Skin of body (tissue), 1 donor: ENCODE measurements at regions not wholly inside any gene's neighbourhood (a gene's known extent, or its start where the extent isn't known, plus 50 kb on each side); places are given as distances from the start of the nearest gene placed in this dataset.

ENCODE experiments used
- DNase-seq: peaks from one replicate; lab custom pipeline; 2025; lab: John Stamatoyannopoulos, UW

- DNase-seq = no peak
Observed at GRCh38 chr13:31081316-31081715, 80.4 kb downstream of the HSPH1 start.

DNA sequence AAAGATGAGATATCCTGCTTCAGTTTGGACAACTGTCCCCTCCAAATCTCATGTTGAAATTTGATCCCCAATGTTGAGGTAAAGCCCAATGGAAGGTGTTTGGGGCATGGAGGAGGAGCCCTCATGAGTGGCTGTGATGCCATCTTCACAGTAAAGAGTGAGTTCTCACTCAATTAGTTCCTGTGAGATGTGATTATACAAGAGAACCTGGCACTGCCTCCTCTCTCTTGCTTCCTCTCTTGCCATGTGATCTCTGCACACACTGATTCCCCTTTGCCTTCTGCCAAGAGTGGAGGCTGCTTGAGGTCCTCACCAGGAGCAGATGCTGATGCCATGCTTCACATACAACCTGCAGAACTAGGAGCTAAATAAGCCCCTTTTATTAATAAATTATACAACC lies 86.9 kb downstream of the HSPH1 start:
- DNase-seq = no peak

DNA sequence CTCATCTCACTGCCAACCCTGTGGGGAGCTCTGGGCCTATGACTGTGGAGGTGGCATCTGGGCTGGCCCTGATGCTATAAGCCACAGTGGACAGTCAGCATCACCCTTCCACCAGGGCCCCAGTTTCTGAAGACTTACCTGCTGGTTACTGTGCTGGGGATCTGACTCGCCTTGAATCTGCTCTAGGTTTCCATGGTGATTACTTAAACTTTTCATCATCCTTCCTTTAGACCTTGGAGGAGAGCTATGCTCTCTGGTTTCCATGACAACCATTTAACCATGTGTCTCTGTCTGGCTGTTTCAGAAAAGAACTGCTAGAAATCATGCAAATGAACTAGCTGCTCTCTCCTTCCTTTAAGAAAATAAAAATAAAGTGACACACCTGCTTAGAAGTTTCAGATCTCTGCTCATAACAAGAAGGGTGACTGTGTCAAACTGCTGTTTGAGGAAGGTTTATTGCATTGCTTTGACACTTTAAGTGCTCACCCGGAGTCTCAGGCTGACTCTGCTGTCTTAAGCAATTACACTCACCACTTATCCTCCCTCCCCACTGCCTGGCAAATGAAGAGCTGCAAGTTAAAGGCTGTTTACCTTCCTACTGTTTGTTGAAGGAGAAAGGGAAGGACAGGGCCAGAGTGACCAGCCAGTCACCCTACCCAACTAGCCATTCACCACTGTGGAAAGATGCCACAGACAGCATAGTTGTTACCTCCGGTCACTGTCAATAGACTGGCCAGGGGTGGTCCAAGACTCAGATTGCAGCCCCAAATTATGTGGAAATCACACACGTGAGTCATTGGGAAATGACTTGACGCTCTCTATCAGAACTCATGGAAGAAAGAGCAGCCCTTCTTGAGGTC lies 87.6 kb downstream of the HSPH1 start:
- DNase-seq = no peak

- no peak for DNase-seq
Observed at GRCh38 chr13:31072041-31072440, 89.7 kb downstream of the HSPH1 start.

- no peak for DNase-seq
Observed at GRCh38 chr13:31069808-31070534, 91.7 kb downstream of the HSPH1 start.

- no peak for DNase-seq
Observed at GRCh38 chr13:31068119-31068423, 93.6 kb downstream of the HSPH1 start.

DNA sequence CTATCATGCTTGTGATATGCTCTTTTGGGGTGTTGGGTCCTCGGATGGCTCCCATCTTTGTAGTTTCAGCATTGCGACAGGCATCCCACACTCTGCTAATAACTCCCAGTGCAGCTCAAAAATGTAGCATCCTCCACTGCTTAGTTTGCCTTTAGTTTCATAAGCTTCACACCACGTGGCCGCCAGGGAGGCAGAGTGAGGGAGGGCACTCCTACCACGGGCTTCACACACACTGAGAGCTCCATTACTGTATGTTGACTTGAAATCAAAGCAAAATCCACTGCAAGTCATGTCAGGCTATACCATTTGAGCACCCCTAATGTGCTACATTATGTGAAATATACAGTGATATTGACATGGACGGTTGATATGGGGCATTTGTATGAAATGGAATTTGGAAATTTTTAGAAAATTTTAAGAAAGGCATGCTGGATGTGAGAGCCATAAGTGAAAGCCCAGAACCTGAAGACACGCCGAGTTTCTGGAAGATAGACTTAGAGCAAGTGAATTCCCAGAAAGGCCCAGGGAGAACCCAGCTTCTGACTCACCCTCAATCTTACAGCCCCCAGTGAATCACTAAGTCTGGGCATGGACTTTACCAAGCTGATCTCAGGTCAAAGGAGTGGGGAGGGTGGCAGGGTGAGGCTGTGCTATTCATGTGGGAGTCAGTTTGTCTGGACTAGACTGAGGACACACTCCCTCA lies 94.1 kb downstream of the HSPH1 start:
- no peak for DNase-seq

DNA sequence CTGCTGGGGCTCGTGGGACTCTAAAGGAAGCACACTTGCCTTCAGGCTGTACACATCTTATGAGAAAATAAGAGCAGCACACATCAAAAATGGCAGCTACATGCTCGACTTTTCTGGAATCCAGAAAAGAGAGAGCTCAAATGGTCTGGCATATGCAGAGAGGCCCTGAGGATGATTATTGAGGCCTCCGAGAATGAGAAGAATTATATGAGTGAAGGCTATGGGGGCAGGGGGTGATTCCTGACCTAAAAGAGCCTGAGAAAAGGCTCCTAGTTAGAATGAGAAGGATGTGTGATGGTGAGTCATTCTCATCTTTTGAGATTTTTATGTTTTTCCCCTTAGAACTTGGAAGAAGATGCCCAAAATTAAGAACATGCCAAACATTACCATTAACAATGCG lies 97.1 kb downstream of the HSPH1 start:
- no peak for DNase-seq

DNA sequence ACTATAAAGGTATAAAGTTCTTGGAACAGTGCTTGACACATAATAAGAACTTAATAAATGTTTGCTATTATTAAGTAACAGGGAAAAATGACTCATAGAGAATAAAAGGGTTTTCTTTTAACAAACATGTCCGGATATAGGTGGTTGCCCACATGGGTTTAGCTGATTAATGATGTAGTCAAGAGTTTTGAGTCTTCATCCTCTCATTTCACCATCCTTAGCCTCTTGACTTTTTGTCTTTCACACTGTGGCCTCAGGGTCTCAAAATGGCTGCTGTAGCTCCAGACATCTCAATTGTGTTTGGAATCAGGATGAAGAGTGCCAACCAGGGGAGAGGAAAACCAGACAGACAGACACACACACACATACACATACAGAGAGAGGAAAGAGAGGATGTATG lies 97.9 kb downstream of the HSPH1 start:
- DNase-seq = no peak

GRCh38 chr13:31060655-31061054 lies 101.0 kb downstream of the HSPH1 start:
- DNase-seq = no peak

- no peak for DNase-seq
Observed at GRCh38 chr13:31060220-31060619, 101.5 kb downstream of the HSPH1 start.

DNA sequence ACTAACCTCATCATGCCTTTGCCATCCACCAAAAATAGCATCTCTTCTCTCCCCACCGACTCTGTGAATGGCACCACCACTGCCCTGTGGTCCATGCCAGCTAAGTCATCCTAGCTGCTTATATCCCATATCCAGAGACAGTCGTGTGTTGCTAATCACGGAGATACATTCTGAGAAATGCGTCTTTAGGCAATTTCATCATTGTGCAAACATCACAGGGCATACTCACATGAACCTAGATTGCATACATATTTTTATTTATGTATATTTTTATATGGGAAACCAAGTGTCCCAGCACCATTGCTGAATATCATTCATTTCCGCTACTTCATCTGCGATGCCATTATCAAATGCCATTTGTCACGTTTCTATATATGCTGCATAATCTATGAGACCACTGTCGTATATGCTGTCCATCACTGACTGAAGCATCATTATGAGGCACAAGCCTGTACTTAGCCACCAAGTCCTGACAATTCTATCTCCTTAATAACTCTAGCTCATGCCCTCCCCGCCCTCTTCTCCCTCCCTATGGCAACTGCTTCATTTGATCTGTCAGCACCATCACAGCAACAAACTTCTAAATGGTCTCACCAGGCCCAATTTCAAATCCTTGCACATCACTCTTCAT lies 104.2 kb downstream of the HSPH1 start:
- no peak for DNase-seq

DNA sequence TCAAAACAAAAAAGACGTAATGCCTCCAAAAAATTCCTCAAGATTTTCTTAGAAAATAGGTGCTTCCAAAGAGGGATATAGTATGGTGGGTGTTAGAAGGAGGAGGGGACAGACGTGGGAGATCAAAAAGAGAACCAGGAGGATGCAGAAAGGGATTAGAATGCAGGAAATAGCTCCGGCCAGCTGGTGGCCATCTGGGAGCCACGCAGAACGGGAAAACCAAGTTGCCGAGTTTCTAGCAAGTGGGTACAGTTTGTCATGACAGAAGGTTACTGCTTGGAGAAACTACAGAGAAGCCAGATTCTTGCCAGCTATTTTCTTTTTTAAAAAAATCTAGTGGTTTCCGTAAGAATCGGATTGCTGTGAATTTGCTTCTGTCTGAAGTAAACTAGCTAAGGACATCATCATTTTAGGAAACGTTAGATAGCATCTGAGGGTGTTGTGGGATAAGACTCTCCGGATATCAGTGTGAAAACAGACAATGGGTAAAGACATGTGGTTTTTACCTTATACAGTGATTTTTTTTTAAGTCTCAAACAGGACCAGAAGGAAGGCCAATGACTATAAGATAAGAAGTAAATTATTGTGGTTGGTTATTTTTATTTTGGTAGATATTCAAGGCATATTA lies 104.9 kb downstream of the HSPH1 start:
- no peak for DNase-seq

GRCh38 chr13:31055589-31055988 lies 106.1 kb downstream of the HSPH1 start:
- no peak for DNase-seq

GRCh38 chr13:31054632-31055031 lies 107.1 kb downstream of the HSPH1 start:
- no peak for DNase-seq

- DNase-seq = no peak
Observed at GRCh38 chr13:31053896-31054295, 107.8 kb downstream of the HSPH1 start.

DNA sequence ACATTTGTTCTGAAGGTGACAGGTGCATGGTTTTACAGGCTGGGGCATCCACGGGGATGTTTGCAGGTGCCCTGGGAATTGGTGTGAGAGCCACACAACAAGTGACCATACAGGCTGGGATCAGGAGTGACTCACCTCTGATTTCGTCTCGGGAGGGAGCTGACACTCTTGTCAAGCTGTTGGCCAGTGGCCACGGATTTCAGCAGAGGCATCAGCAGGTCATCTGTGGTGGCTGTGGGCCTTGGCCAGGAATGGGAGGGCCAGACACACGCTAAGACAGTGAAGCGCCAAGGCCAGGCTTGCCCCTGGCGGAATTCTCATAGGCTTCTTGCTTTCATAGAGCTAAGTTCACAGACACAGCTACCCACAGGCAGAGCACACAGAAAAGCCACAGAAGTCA lies 108.6 kb downstream of the HSPH1 start:
- no peak for DNase-seq

- no peak for DNase-seq
Observed at GRCh38 chr13:31052478-31052877, 109.2 kb downstream of the HSPH1 start.

GRCh38 chr13:31051999-31052398 lies 109.7 kb downstream of the HSPH1 start:
- no peak for DNase-seq

DNA sequence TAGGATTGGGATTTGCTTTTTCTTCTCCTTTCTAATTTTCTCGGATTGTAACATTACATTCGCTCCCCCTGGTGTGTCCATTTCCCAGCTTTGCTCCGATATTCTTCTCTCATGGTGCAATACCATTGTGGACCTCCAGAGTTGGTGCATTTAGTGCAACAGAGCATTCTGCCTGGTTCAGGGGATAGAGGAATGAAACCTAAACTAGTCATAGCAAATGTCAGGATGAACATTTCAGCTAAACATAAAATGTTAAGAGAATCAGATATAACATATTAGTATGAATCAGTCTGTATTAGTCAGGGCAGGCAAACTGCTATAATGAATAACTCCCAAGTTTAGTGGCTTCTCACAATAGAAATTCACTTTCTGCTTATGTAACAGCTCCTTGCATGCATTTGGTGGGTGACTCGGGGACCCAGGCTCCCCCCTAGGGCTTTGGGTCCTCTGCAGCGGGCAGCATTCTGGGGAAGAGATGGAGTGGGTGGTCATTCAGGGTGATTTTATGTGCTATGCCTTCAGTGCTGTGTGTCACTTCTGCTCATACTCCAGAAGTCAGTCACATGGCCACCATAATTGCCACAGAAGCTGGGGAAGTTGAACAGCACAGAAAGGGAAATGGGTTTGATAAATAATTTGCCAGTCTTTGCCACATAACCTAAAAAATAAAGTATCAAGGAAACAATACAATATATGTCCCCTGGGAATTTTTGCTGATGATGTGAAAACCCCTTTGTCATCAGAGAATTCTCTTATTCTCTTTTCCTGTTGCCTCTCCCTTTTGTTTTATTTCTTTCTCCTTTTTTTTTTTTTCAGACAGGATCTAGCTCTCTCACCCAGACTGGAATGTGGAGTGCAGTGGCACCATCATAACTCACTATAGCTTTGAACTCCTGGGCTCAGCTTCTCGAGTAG lies 111.0 kb downstream of the HSPH1 start:
- DNase-seq = no peak
